ENCODE measurements at regions not wholly inside any gene's neighbourhood (a gene's known extent, or its start where the extent isn't known, plus 50 kb on each side); places are given as distances from the start of the nearest gene placed in this dataset.

- peaks cover 3% of the 10 kb centered on the region for H3F3A ChIP-seq (replicated peaks; ENCODE audit: insufficient read depth)
- H4K20me1 ChIP-seq (ENCODE audit: insufficient read depth), result no peaks in the 10 kb centered on the region
- WGBS (ENCODE audit: low lambda C conversion rate), result 87% methylated on average over 3 of the region's 3 CpGs
- no peak overlapping the region for H3K9ac ChIP-seq
- DNase-seq, result no peak
- no peaks in the 10 kb centered on the region for H3K9me3 ChIP-seq
- H3K27ac ChIP-seq (ENCODE audit: low read depth in 2 of 2, low read length in 1 of 2), result peak overlapping the region in 1 of 2 experiments; percentile 98; a peak in 2 of 4 replicates
- TF ChIP-seq USF2 (IDR thresholded peaks at IDR 0.05; ENCODE audit: borderline replicate concordance, low read depth, low read length), result no peak
- TF ChIP-seq ELF1 (IDR thresholded peaks at IDR 0.05), result no peak
- TF ChIP-seq MAX (IDR thresholded peaks at IDR 0.05; ENCODE audit: low read depth), result no peak
- no peak for TF ChIP-seq EP300 (IDR thresholded peaks at IDR 0.05; ENCODE audit: borderline replicate concordance in 1 of 2, low read depth in 1 of 2, low read length in 1 of 2)
- TF ChIP-seq RFX5 (IDR thresholded peaks at IDR 0.05; ENCODE audit: low read length), result no peak
- TF ChIP-seq MEF2A (IDR thresholded peaks at IDR 0.05; ENCODE audit: borderline replicate concordance, low read depth), result no peak
- H2AFZ ChIP-seq (ENCODE audit: low read depth), result no peak overlapping the region
- POLR2A ChIA-PET, result no interaction called here
- H3K4me2 ChIP-seq, result no peak overlapping the region
- no peaks in the 10 kb centered on the region for H3K79me2 ChIP-seq (ENCODE audit: insufficient read depth)
- no peaks in the 10 kb centered on the region for H3K27me3 ChIP-seq (ENCODE audit: insufficient read depth)
- H3K4me3 ChIP-seq (ENCODE audit: low read depth in 2 of 2, low read length in 1 of 2), result no peak overlapping the region
- H3K4me1 ChIP-seq (ENCODE audit: control insufficient read depth in 1 of 2, insufficient read depth in 2 of 2, low read depth in 1 of 2, low read length in 1 of 2), result peaks cover 5 to 40% of the 10 kb centered on the region in 2 experiments; a peak in 2 of 4 replicates
- no peaks in the 10 kb centered on the region for H3K9me2 ChIP-seq
- CTCF ChIA-PET, result interaction anchor here (1.1 kb wide), 1 partner anchor 389 kb away, joined by 3 read pairs; no protein-coding TSS in a partner anchor
- H3K36me3 ChIP-seq (replicated peaks in 1 of 2; ENCODE audit: control insufficient read depth in 1 of 2, insufficient read depth in 2 of 2, low read length in 1 of 2), result no peaks in the 10 kb centered on the region
Measured at GRCh38 chr5:124059200-124059599, 547.2 kb downstream of the CSNK1G3 start.

GRCh38 chr5:124057724-124058231 is 545.8 kb downstream of the CSNK1G3 start:
- peaks cover 5 to 40% of the 10 kb centered on the region in 2 experiments; a peak in 2 of 4 replicates for H3K4me1 ChIP-seq (ENCODE audit: control insufficient read depth in 1 of 2, insufficient read depth in 2 of 2, low read depth in 1 of 2, low read length in 1 of 2)
- H3K36me3 ChIP-seq (replicated peaks in 1 of 2; ENCODE audit: control insufficient read depth in 1 of 2, insufficient read depth in 2 of 2, low read length in 1 of 2), result no peaks in the 10 kb centered on the region
- no peak overlapping the region for H3K9ac ChIP-seq
- H2AFZ ChIP-seq (ENCODE audit: low read depth), result no peak overlapping the region
- POLR2A ChIA-PET, result interaction anchor here (0.6 to 1.5 kb wide), 2 partner anchors 70 to 1532 kb away, joined by 5 read pairs; no protein-coding TSS in a partner anchor
- H3K79me2 ChIP-seq (ENCODE audit: insufficient read depth), result no peaks in the 10 kb centered on the region
- CTCF ChIA-PET, result interaction anchor here (0.6 to 1.1 kb wide), 3 partner anchors 303 to 397 kb away, joined by 3 read pairs; no protein-coding TSS in a partner anchor
- 7% methylated on average over 4 of the region's 4 CpGs for WGBS (ENCODE audit: low lambda C conversion rate)
- DNase-seq, result peak; percentile 57
- H3K9me3 ChIP-seq, result no peaks in the 10 kb centered on the region
- H3K9me2 ChIP-seq, result no peaks in the 10 kb centered on the region
- peak overlapping the region; percentile 53 for H3K4me2 ChIP-seq
- H3K27me3 ChIP-seq (ENCODE audit: insufficient read depth), result no peaks in the 10 kb centered on the region
- H3F3A ChIP-seq (replicated peaks; ENCODE audit: insufficient read depth), result peaks cover 3% of the 10 kb centered on the region
- peak overlapping the region; percentile 83 to 98 for H3K27ac ChIP-seq (ENCODE audit: low read depth in 2 of 2, low read length in 1 of 2)
- H3K4me3 ChIP-seq (ENCODE audit: low read depth in 2 of 2, low read length in 1 of 2), result peak overlapping the region; percentile 29 to 35; a peak in 2 of 4 replicates
- no peaks in the 10 kb centered on the region for H4K20me1 ChIP-seq (ENCODE audit: insufficient read depth)
- TF ChIP-seq RFX5 (IDR thresholded peaks at IDR 0.05; ENCODE audit: low read length), result no peak
- TF ChIP-seq MAX (IDR thresholded peaks at IDR 0.05; ENCODE audit: low read depth), result no peak
- peak; percentile 82 for TF ChIP-seq FOXM1 (IDR thresholded peaks at IDR 0.05; ENCODE audit: low read depth)
- peak; percentile 51 for TF ChIP-seq RAD21 (IDR thresholded peaks at IDR 0.05; ENCODE audit: low read length)
- peak; percentile 55; the same call in 1 of the 2 replicates for TF ChIP-seq MEF2A (IDR thresholded peaks at IDR 0.05; ENCODE audit: borderline replicate concordance, low read depth)
- no peak; the same call in 1 of the 2 replicates for TF ChIP-seq SMC3 (IDR thresholded peaks at IDR 0.05; ENCODE audit: low read depth, low read length)
- TF ChIP-seq TCF12 (IDR thresholded peaks at IDR 0.05), result peak; percentile 100
- TF ChIP-seq RCOR1 (IDR thresholded peaks at IDR 0.05; ENCODE audit: low read length), result peak; percentile 97
- peak; percentile 97 for TF ChIP-seq POLR2AphosphoS5 (IDR thresholded peaks at IDR 0.05; ENCODE audit: low read depth, low read length)
- no peak for TF ChIP-seq USF2 (IDR thresholded peaks at IDR 0.05; ENCODE audit: borderline replicate concordance, low read depth, low read length)
- no peak for TF ChIP-seq NRF1 (IDR thresholded peaks at IDR 0.05; ENCODE audit: low read depth, low read length)
- TF ChIP-seq NFIC (IDR thresholded peaks at IDR 0.05; ENCODE audit: borderline replicate concordance), result peak; percentile 90
- TF ChIP-seq FOSL2 (IDR thresholded peaks at IDR 0.05; ENCODE audit: borderline replicate concordance, low read depth), result no peak
- peak; percentile 87 for TF ChIP-seq JUND (IDR thresholded peaks at IDR 0.05)
- peak; percentile 94 to 98 for TF ChIP-seq EP300 (IDR thresholded peaks at IDR 0.05; ENCODE audit: borderline replicate concordance in 1 of 2, low read depth in 1 of 2, low read length in 1 of 2)
- peak; percentile 98 for TF ChIP-seq GATA2 (CRISPR knock-in tag; IDR thresholded peaks at IDR 0.05)
- peak; percentile 96 for TF ChIP-seq PBX3 (IDR thresholded peaks at IDR 0.05)
- no peak for TF ChIP-seq IRF3 (IDR thresholded peaks at IDR 0.05; ENCODE audit: low read depth, low read length)
- TF ChIP-seq GABPA (IDR thresholded peaks at IDR 0.05; ENCODE audit: low read depth), result no peak
- TF ChIP-seq USF1 (IDR thresholded peaks at IDR 0.05; ENCODE audit: borderline replicate concordance, low read depth), result no peak

Data from SK-N-SH (cell line).